CD4-positive, alpha-beta memory T cell (primary cell): ENCODE measurements at regions not wholly inside any gene's neighbourhood (a gene's known extent, or its start where the extent isn't known, plus 50 kb on each side); places are given as distances from the start of the nearest gene placed in this dataset.

ENCODE experiments used
- CTCF ChIA-PET: fragments of 350-600 bp; sonication (Branson Sonifier 250); formaldehyde crosslinking; loops from one replicate; lab custom pipeline; 2021; ENCODE audit warnings: inconsistent platforms; ENCODE audit not compliant: partially characterized antibody; lab: Charles Lee
- POLR2A ChIA-PET: fragments of 350-600 bp; sonication (Branson Sonifier 250); formaldehyde crosslinking; loops from one replicate; lab custom pipeline; 2021; ENCODE audit not compliant: partially characterized antibody; lab: Charles Lee
- DNase-seq, 5 donors: peaks; one replicate each; pipeline versions ENCODE4 v3.0.0 to v3.0.0-alpha.2; 2020 to 2022; ENCODE audit warnings: mixed read lengths in 1 of 5
- H3K27ac ChIP-seq: one replicate; pipeline ENCODE4 v1.7.0; 2013; ENCODE audit warnings: low read depth, low read length
- H3K27me3 ChIP-seq: 2 replicates; pipeline ENCODE4 v1.7.0; 2013; ENCODE audit warnings: mild to moderate bottlenecking, low read length, moderate library complexity; ENCODE audit not compliant: insufficient read depth
- H3K36me3 ChIP-seq: 2 replicates; pipeline ENCODE4 v1.7.0; 2013; ENCODE audit warnings: mild to moderate bottlenecking, low read length, moderate library complexity; ENCODE audit not compliant: insufficient read depth
- H3K4me1 ChIP-seq: 2 replicates; pipeline ENCODE4 v1.7.0; 2013; ENCODE audit warnings: mild to moderate bottlenecking, low read length, moderate library complexity; ENCODE audit not compliant: insufficient read depth
- H3K4me3 ChIP-seq, 2 donors: one replicate each; pipeline ENCODE4 v1.7.0; 2013; ENCODE audit warnings: low read length in 2 of 2, mild to moderate bottlenecking in 1 of 2
- H3K9me3 ChIP-seq, 2 donors: one replicate each; pipeline ENCODE4 v1.7.0; 2013; ENCODE audit warnings: low read length in 2 of 2, control low read depth in 1 of 2; ENCODE audit not compliant: control insufficient read depth in 1 of 2
- H3K27ac Mint-ChIP-seq, 7 donors: one replicate each; pipeline ENCODE4 v1.8.0; 2020 to 2021; ENCODE audit warnings: mixed read lengths in 7 of 7, mild to moderate bottlenecking in 6 of 7, inconsistent platforms in 3 of 7, moderate library complexity in 3 of 7
- H3K27me3 Mint-ChIP-seq, 2 donors: one replicate each; pipeline ENCODE4 v1.8.0; 2020 to 2021; ENCODE audit warnings: mixed read lengths in 2 of 2
- H3K36me3 Mint-ChIP-seq, 2 donors: one replicate each; pipeline ENCODE4 v1.8.0; 2020 to 2021; ENCODE audit warnings: mixed read lengths in 2 of 2, inconsistent platforms in 1 of 2, mild to moderate bottlenecking in 1 of 2
- H3K4me1 Mint-ChIP-seq, 4 donors: one replicate each; pipeline ENCODE4 v1.8.0; 2020 to 2021; ENCODE audit warnings: mixed read lengths in 4 of 4, mild to moderate bottlenecking in 1 of 4
- H3K4me3 Mint-ChIP-seq, 8 donors: one replicate each; pipeline ENCODE4 v1.8.0; 2020 to 2021; ENCODE audit warnings: mixed read lengths in 8 of 8, mild to moderate bottlenecking in 7 of 8, moderate library complexity in 6 of 8, inconsistent platforms in 3 of 8
- H3K9me3 Mint-ChIP-seq, 8 donors: one replicate each; pipeline ENCODE4 v1.8.0; 2020 to 2021; ENCODE audit warnings: mixed read lengths in 8 of 8, mild to moderate bottlenecking in 5 of 8, inconsistent platforms in 3 of 8, moderate library complexity in 1 of 8
- intact Hi-C: fragments of 100-400 bp; cut with micrococcal nuclease; formaldehyde crosslinking; loops from one replicate; pipeline ENCODE4 v1.15.1; 2023

GRCh38 chr2:156155319-156155718 is 177.2 kb downstream of the NR4A2 start:
- H3K27ac ChIP-seq = no peak overlapping the region
- no peak overlapping the region for H3K27ac Mint-ChIP-seq
- no peak overlapping the region for H3K4me3 ChIP-seq
- H3K9me3 ChIP-seq = no peaks in the 10 kb centered on the region
- no peaks in the 10 kb centered on the region for H3K27me3 ChIP-seq
- no peak overlapping the region for H3K4me3 Mint-ChIP-seq
- H3K9me3 Mint-ChIP-seq = peaks cover 0 to 3% (median 0%) of the 10 kb centered on the region in 8 donors
- no peaks in the 10 kb centered on the region for H3K4me1 ChIP-seq
- H3K27me3 Mint-ChIP-seq = peaks cover 7 to 8% of the 10 kb centered on the region in 2 donors
- H3K36me3 Mint-ChIP-seq = no peaks in the 10 kb centered on the region
- no peak for DNase-seq
- ChIA-PET POLR2A (no interaction called here), CTCF (no interaction called here)
- intact Hi-C loops = no loop called here
- no peaks in the 10 kb centered on the region for H3K36me3 ChIP-seq
- H3K4me1 Mint-ChIP-seq = no peaks in the 10 kb centered on the region

GRCh38 chr2:156151351-156151750 is 181.2 kb downstream of the NR4A2 start:
- Histone ChIP-seq H3K4me1 (no peaks in the 10 kb centered on the region), H3K27ac (no peak overlapping the region), H3K27me3 (no peaks in the 10 kb centered on the region), H3K4me3 (no peak overlapping the region), H3K9me3 (no peaks in the 10 kb centered on the region), H3K36me3 (no peaks in the 10 kb centered on the region)
- H3K4me1 Mint-ChIP-seq = no peaks in the 10 kb centered on the region
- intact Hi-C loops = no loop called here
- H3K27me3 Mint-ChIP-seq = peaks cover 5 to 8% of the 10 kb centered on the region in 2 donors
- POLR2A ChIA-PET = no interaction called here
- CTCF ChIA-PET = no interaction called here
- H3K36me3 Mint-ChIP-seq = no peaks in the 10 kb centered on the region
- H3K9me3 Mint-ChIP-seq = peaks cover 0 to 3% (median 0%) of the 10 kb centered on the region in 8 donors
- H3K27ac Mint-ChIP-seq = no peak overlapping the region
- no peak overlapping the region for H3K4me3 Mint-ChIP-seq
- no peak for DNase-seq

GRCh38 chr2:156147594-156148330 is 184.8 kb downstream of the NR4A2 start:
- no peak overlapping the region for H3K27ac Mint-ChIP-seq
- no peak for DNase-seq
- H3K36me3 ChIP-seq = no peaks in the 10 kb centered on the region
- no peak overlapping the region for H3K27ac ChIP-seq
- no peak overlapping the region for H3K4me3 Mint-ChIP-seq
- H3K4me1 ChIP-seq = no peaks in the 10 kb centered on the region
- H3K36me3 Mint-ChIP-seq = no peaks in the 10 kb centered on the region
- H3K9me3 Mint-ChIP-seq = no peaks in the 10 kb centered on the region
- no peak overlapping the region for H3K4me3 ChIP-seq
- peaks cover 2 to 5% of the 10 kb centered on the region in 2 donors for H3K27me3 Mint-ChIP-seq
- intact Hi-C loops = no loop called here
- no peaks in the 10 kb centered on the region for H3K4me1 Mint-ChIP-seq
- no peaks in the 10 kb centered on the region for H3K9me3 ChIP-seq
- POLR2A ChIA-PET = no interaction called here
- CTCF ChIA-PET = no interaction called here
- no peaks in the 10 kb centered on the region for H3K27me3 ChIP-seq

- H3K36me3 Mint-ChIP-seq = no peaks in the 10 kb centered on the region
- H3K4me3 Mint-ChIP-seq = no peak overlapping the region
- intact Hi-C loops = no loop called here
- CTCF ChIA-PET = no interaction called here
- Histone ChIP-seq H3K27ac (no peak overlapping the region), H3K9me3 (no peaks in the 10 kb centered on the region), H3K27me3 (no peaks in the 10 kb centered on the region), H3K36me3 (no peaks in the 10 kb centered on the region), H3K4me1 (no peaks in the 10 kb centered on the region), H3K4me3 (no peak overlapping the region)
- no peak for DNase-seq
- peaks cover 2 to 5% of the 10 kb centered on the region in 2 donors for H3K27me3 Mint-ChIP-seq
- H3K27ac Mint-ChIP-seq = no peak overlapping the region
- no peaks in the 10 kb centered on the region for H3K4me1 Mint-ChIP-seq
- peaks cover 0 to 3% (median 0%) of the 10 kb centered on the region in 8 donors for H3K9me3 Mint-ChIP-seq
- POLR2A ChIA-PET = no interaction called here
These were observed 186.5 kb downstream of the NR4A2 start for GRCh38 chr2:156145976-156146375.

GRCh38 chr2:156145469-156145868 is 187.1 kb downstream of the NR4A2 start:
- no peaks in the 10 kb centered on the region for H3K4me1 Mint-ChIP-seq
- Histone ChIP-seq H3K27me3 (no peaks in the 10 kb centered on the region), H3K9me3 (no peaks in the 10 kb centered on the region), H3K4me1 (no peaks in the 10 kb centered on the region), H3K27ac (no peak overlapping the region), H3K36me3 (no peaks in the 10 kb centered on the region), H3K4me3 (no peak overlapping the region)
- no peaks in the 10 kb centered on the region for H3K36me3 Mint-ChIP-seq
- ChIA-PET CTCF (no interaction called here), POLR2A (no interaction called here)
- intact Hi-C loops = no loop called here
- H3K27me3 Mint-ChIP-seq = peaks cover 3 to 5% of the 10 kb centered on the region in 2 donors
- peaks cover 0 to 7% (median 0%) of the 10 kb centered on the region in 8 donors for H3K9me3 Mint-ChIP-seq
- DNase-seq = no peak
- no peak overlapping the region for H3K4me3 Mint-ChIP-seq
- H3K27ac Mint-ChIP-seq = no peak overlapping the region

- H3K27ac Mint-ChIP-seq = no peak overlapping the region
- Histone ChIP-seq H3K4me3 (no peak overlapping the region), H3K9me3 (no peaks in the 10 kb centered on the region), H3K36me3 (no peaks in the 10 kb centered on the region), H3K4me1 (no peaks in the 10 kb centered on the region), H3K27ac (no peak overlapping the region), H3K27me3 (no peaks in the 10 kb centered on the region)
- H3K4me3 Mint-ChIP-seq = no peak overlapping the region
- no peaks in the 10 kb centered on the region for H3K36me3 Mint-ChIP-seq
- no peak for DNase-seq
- ChIA-PET CTCF (no interaction called here), POLR2A (no interaction called here)
- no peaks in the 10 kb centered on the region for H3K4me1 Mint-ChIP-seq
- intact Hi-C loops = no loop called here
- H3K27me3 Mint-ChIP-seq = peaks cover 0 to 3% of the 10 kb centered on the region in 2 donors
- peaks cover 0 to 12% (median 0%) of the 10 kb centered on the region in 8 donors for H3K9me3 Mint-ChIP-seq
These were observed 196.0 kb downstream of the NR4A2 start for GRCh38 chr2:156136566-156136965.

GRCh38 chr2:156134887-156135286 is 197.6 kb downstream of the NR4A2 start:
- POLR2A ChIA-PET = no interaction called here
- H3K27me3 Mint-ChIP-seq = peaks cover 0 to 2% of the 10 kb centered on the region in 2 donors

More at GRCh38 chr2:156134887-156135286, 197.6 kb downstream of the NR4A2 start:
- H3K27me3 ChIP-seq = no peaks in the 10 kb centered on the region
- Mint-ChIP-seq H3K4me1 (no peaks in the 10 kb centered on the region), H3K27ac (no peak overlapping the region), H3K36me3 (no peaks in the 10 kb centered on the region), H3K4me3 (no peak overlapping the region), H3K9me3 (peaks cover 0 to 2% (median 0%) of the 10 kb centered on the region in 8 donors)
- no peaks in the 10 kb centered on the region for H3K4me1 ChIP-seq
- no peak overlapping the region for H3K4me3 ChIP-seq
- no peak overlapping the region for H3K27ac ChIP-seq
- CTCF ChIA-PET = no interaction called here
- H3K9me3 ChIP-seq = no peaks in the 10 kb centered on the region
- intact Hi-C loops = no loop called here
- DNase-seq = no peak
- H3K36me3 ChIP-seq = no peaks in the 10 kb centered on the region
